ENCODE measurements at regions not wholly inside any gene's neighbourhood (a gene's known extent, or its start where the extent isn't known, plus 50 kb on each side); places are given as distances from the start of the nearest gene placed in this dataset.

GRCh38 chr1:233443040-233443760 lies 115.7 kb downstream of the MAP3K21 start:
- TF ChIP-seq CTCF (IDR thresholded peaks at IDR 0.05) (no peak), POLR2A (IDR thresholded peaks at IDR 0.05) (no peak)

All from heart left ventricle (tissue), 13 donors.